ENCODE measurements at regions not wholly inside any gene's neighbourhood (a gene's known extent, or its start where the extent isn't known, plus 50 kb on each side); places are given as distances from the start of the nearest gene placed in this dataset.
"Not testable (repeated sequence)": the region's sequence is repeated elsewhere in the genome, so short reads cannot be mapped to it uniquely, and the experiment has no call there.

GRCh38 chr4:77366876-77367275 lies 209.9 kb downstream of the CCNG2 start:
- TF ChIP-seq EZH2 (IDR thresholded peaks at IDR 0.05; ENCODE audit: insufficient read depth, poor library complexity, severe bottlenecking); EZH2phosphoT487 (IDR thresholded peaks at IDR 0.05; ENCODE audit: insufficient read depth, low read depth): not testable (repeated sequence)

Data from GM23248 (cell line).